ENCODE measurements at regions not wholly inside any gene's neighbourhood (a gene's known extent, or its start where the extent isn't known, plus 50 kb on each side); places are given as distances from the start of the nearest gene placed in this dataset.
"Not testable (repeated sequence)": the region's sequence is repeated elsewhere in the genome, so short reads cannot be mapped to it uniquely, and the experiment has no call there.

GRCh38 chr9:80732506-80732905 lies 956.8 kb downstream of the TLE1 start:
- no peak for DNase-seq (ENCODE audit: low spot score)

DNA sequence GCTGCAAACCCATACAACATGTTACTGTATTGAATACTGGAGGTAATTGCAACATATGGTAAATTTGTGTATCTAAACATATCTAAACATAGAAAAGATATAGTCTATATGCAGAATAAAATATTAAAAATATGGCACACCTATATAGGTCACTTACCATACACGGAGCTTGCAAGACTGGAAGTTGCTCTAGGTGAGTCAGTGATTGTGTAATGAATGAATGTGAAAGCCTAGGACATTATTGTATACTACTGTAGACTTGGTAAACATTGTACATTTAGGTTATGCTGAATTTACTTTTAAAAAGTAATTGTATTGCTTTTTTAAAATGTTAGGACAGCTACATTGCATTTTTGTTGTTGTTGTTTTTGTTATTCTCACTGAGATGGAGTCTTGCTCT lies 968.8 kb downstream of the TLE1 start:
- DNase-seq (ENCODE audit: low spot score): no peak

DNA sequence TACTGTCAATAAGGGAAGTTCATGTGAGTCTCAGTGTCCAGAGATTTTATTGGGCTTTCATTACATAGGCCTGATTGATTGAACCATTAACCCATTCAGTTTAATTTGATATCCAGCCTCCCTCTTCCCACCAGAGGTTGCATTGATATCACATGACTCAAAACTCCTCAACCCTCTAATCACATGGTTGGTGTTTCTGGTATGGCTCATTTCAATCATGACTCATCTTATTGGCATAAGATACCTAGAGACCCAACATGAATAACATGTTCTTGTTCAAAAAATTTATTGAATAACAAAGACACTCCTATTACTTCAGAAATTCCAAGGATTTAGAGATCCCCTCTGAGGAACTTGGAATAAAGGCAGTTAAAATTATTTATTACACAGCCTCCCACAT lies 982.2 kb downstream of the TLE1 start:
- DNase-seq (ENCODE audit: low spot score): no peak

DNA sequence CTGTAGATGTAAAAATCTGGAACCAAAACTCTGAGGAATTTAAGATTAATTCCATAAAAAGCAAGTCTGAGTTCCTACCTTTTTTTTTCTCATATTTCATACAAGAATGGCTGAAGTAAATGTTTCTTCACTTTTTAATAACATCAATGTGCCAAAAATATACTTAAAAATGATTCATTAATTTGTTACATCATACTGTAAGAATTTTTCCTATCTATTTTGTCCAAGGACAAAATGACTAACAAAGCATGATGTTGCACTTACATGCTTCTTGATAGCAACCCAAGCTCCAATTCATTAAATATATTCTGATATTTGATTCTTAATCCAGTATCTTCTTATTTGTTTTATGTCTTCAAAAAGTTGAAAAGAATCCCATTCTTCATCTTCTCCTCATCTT lies 988.3 kb downstream of the TLE1 start:
- no peak for DNase-seq (ENCODE audit: low spot score)

DNA sequence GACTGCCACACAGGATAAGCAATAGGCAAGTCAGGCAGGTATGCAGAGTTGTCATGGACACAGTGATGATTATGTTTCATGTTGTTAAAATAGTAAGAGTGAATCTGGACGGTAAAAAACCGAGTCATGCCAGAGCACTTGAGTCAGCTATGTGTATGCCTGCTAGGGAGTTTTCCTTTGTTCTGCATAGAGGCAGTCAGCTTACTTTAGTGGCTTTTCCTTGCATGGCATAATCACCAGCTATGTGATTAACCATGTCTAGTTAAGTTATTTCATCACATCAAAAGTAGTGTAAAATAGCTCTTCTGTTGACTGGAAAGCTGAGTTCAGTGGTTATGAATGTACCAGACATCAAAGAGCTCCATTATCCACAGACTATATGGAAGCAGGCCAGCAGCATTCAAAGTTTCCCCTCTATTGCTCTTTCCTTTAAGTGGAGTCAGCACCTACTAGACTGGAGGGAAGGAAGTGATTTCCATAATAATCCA lies 989.8 kb downstream of the TLE1 start:
- DNase-seq (ENCODE audit: low spot score): peak; percentile 33

DNA sequence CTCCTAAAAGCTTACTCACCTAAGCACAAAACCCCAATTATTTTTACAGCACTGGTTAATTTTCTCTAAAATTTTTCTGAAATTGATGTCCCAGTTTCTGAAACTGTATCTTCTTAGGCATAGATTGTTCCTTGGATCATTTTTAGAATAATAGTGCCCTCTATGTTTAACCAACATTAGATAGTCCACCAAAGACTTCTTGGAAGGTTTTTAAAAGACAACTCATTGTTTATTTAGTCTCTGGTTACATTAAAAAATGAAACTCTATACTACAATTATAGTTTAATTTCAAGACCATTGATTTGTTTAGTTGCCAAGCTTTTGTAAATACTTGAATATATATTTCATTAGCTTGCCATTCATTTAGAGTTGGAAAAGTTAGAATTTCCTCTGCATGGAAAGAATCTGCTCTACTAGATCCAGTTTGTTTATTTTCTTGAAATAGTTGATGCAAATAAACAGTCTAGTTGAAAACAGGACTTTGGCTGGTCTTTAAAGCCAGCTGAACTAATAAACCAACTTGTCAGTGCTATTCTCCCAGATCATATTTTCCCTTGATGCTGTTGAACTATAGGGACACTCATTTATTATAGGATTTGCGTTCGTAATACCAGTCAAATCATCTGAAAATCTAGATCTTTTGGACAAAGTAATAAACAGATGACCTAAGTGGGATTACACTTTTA lies 990.5 kb downstream of the TLE1 start:
- DNase-seq (ENCODE audit: low spot score): peak; percentile 3

GRCh38 chr9:80692751-80693150 lies 996.6 kb downstream of the TLE1 start:
- DNase-seq (ENCODE audit: low spot score): no peak

GRCh38 chr9:80691229-80691628 lies 998.1 kb downstream of the TLE1 start:
- no peak for DNase-seq (ENCODE audit: low spot score)

DNA sequence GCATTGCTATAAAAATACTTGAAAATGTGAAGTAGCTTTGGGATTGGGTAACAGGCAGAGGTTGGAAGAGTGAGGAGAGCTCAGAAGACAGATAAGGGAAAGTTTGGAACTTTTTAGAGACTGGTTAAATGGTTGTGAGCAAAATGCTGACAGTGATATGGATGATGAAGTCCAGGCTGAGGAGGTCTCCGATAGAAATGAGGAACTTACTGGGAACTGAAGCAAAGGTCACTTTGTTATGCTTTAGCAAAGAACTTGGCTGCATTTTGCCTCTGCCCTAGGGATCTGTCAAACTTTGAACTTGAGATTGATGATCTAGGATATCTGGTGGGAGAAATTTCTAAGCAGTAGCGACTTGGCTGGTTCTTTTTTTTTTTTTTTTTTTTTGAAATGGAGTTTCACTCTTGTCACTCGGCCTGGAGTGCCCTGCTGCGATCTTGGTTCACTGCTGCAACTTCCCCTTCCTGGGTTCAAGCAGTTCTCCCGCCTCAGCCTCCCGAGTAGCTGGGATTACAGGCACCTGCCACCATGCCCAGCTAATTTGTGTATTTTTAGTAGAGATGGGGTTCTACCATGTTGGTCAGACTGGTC lies 998.9 kb downstream of the TLE1 start:
- no peak for DNase-seq (ENCODE audit: low spot score)

DNA sequence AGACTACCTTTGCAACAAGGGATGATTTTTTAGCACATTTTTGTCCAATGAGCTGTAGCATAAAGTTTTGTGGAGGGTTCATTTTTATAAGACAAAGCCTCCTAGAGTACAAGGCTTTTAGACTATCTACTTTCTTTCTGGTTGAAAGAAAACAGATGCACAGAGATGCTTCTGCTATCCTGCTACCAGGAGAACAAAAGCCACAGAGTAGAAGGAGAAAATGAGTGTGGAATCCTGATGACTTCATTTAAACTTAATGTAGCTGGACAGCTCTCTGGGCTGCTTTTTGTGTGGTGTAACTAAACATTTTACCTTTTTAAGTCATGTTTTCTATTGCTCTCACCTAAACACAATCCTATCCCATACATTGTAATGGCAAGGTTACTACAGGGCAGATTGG lies 1009.4 kb downstream of the TLE1 start:
- no peak for DNase-seq (ENCODE audit: low spot score)

GRCh38 chr9:80678906-80679305 lies 1010.4 kb downstream of the TLE1 start:
- no peak for DNase-seq (ENCODE audit: low spot score)

- no peak for DNase-seq (ENCODE audit: low spot score)
These were observed 1015.9 kb downstream of the TLE1 start for GRCh38 chr9:80673496-80673895.

GRCh38 chr9:80665479-80665878 lies 1023.9 kb downstream of the TLE1 start:
- no peak for DNase-seq (ENCODE audit: low spot score)

GRCh38 chr9:80664327-80665210 lies 1024.8 kb downstream of the TLE1 start:
- peak; percentile 65 for DNase-seq (ENCODE audit: low spot score)

DNA sequence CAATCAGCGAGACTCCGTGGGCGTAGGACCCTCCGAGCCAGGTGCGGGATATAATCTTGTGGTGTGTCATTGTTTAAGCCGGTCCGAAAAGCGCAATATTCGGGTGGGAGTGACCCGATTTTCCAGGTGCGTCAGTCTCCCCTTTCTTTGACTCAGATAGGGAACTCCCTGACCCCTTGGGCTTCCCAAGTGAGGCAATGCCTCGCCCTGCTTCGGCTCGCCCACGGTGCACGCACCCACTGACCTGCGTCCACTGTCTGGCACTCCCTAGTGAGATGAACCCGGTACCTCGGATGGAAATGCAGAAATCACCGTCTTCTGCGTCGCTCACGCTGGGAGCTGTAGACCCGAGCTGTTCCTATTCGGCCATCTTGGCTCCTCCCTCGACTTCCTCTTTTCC lies 1029.6 kb downstream of the TLE1 start:
- DNase-seq (ENCODE audit: low spot score): not testable (repeated sequence)

GRCh38 chr9:80651044-80651443 lies 1038.3 kb downstream of the TLE1 start:
- DNase-seq (ENCODE audit: low spot score): peak; percentile 8

- DNase-seq (ENCODE audit: low spot score): no peak
These were observed 1039.9 kb downstream of the TLE1 start for GRCh38 chr9:80649496-80649895.

GRCh38 chr9:80649001-80649420 lies 1040.3 kb downstream of the TLE1 start:
- no peak for DNase-seq (ENCODE audit: low spot score)

- DNase-seq (ENCODE audit: low spot score): no peak
These were observed 1041.0 kb downstream of the TLE1 start for GRCh38 chr9:80648336-80648735.

DNA sequence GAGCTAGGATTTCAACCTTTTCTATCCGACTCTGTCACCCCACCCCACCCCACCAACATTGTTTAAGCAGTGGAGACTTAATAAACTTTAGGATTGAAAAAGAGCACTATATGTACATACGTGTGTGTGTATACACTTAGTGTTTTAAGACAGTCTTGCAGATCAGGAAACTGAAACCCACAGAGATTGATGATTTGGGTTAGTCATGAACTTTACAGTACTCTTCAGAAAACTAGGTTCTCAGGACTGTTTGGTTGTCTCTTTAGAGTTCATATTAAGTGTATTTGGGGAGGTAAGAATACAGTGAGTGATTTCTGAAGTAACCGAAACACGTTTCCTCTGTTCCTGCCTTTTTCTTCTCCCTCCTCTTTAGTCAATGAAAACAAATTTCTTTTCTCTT lies 1043.1 kb downstream of the TLE1 start:
- no peak for DNase-seq (ENCODE audit: low spot score)

DNA sequence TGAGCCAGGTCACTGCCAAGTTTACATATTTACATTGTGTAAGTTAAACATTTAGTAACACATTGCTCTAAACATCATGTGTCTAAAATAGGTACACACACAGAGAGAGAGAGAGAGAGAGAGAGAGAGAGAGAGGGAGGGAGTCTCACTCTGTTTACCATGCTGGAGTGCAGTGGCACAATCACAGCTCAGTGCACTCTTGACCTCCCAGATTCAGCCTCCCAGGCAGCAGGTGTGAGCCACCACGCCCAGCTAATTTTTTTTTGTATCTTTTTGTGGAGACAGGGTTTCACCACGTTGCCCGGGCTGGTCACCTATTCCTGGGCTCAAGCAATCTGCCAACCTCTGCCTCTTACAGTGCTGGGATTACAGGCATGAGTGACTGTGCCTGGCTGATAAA lies 1045.3 kb downstream of the TLE1 start:
- DNase-seq (ENCODE audit: low spot score): no peak

DNA sequence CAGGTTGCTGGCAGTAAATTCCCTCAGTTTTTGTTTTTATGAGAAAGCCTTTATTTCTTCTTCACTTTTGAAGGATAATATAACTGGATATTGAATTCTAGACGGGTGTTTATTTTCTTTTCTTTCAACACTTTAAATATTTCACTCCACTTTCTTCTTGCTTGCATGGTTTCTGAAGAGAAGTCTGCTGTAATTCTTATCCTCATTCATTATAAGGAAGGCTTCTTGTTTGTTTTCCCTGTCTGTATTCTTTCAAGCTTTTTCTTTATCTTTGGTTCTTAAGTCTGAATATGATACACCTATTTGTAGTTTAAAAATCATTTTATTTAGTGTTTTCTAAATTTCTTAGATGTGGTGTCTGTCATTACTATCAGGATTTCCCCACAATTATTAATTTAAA lies 1054.3 kb downstream of the TLE1 start:
- no peak for DNase-seq (ENCODE audit: low spot score)

DNA sequence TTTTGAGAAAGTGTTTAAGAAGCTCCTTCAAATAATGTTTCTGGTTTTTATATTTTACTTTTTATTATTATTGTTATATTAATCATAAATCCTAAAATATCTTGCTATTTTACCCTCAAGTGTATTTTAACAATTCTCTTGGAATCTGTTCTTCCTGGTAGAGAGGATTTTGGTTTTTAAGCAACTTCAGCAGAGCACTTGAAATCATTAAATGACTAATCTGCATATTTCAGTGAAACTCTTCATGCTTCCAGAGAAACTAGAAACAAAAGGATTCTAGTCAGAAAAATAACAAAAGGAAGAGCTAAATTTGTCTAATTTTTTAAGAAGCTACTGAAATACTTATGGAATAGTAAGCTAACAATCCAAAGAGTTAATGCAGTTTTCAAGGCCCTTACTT lies 1057.3 kb downstream of the TLE1 start:
- no peak for DNase-seq (ENCODE audit: low spot score)

Data from pons (tissue), 1 donor.